ENCODE measurements at regions not wholly inside any gene's neighbourhood (a gene's known extent, or its start where the extent isn't known, plus 50 kb on each side); places are given as distances from the start of the nearest gene placed in this dataset.

DNA sequence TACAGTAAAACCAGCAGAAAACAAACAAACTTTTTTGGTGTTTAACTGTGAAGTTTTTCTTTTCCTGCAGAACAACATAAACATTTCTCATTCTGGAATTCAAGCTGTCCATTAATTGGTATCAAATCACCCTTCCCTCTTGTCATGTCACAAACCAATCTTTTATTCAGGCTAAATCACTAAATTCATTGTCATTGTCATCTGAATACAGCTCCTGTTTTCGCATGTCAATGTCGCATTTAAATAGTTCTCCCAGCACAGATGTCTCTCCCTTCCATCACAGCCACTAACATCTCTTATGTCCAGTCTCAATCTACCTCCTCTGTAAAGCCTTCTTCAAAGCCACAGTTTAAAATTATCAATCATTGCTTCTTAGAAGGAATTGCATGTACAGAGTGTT is 192.1 kb upstream of the PCDH10 start:
- TF ChIP-seq MYC (IDR thresholded peaks at IDR 0.05; ENCODE audit: low read depth, low read length): no peak
- H3K4me3 ChIP-seq (ENCODE audit: low read depth, low read length): no peak overlapping the region
- DNase-seq (ENCODE audit: low read depth): no peak

GRCh38 chr4:132958457-132959263 is 190.4 kb upstream of the PCDH10 start:
- TF ChIP-seq CTCF (IDR thresholded peaks at IDR 0.05; ENCODE audit: low read depth, low read length): no peak
- no peak for TF ChIP-seq MYC (IDR thresholded peaks at IDR 0.05; ENCODE audit: low read depth, low read length)
- TF ChIP-seq POLR2A (IDR thresholded peaks at IDR 0.05; ENCODE audit: extremely low read depth, insufficient read length): no peak
- no peak for TF ChIP-seq MAX (IDR thresholded peaks at IDR 0.05; ENCODE audit: low read depth, low read length)
- DNase-seq (ENCODE audit: low read depth): no peak
- no peak overlapping the region for H3K4me3 ChIP-seq (ENCODE audit: low read depth, low read length)

GRCh38 chr4:132981611-132982010 is 167.5 kb upstream of the PCDH10 start:
- DNase-seq (ENCODE audit: low read depth): no peak
- TF ChIP-seq CTCF (IDR thresholded peaks at IDR 0.05; ENCODE audit: low read depth, low read length) (no peak), MAX (IDR thresholded peaks at IDR 0.05; ENCODE audit: low read depth, low read length) (no peak), POLR2A (IDR thresholded peaks at IDR 0.05; ENCODE audit: extremely low read depth, insufficient read length) (no peak), MYC (IDR thresholded peaks at IDR 0.05; ENCODE audit: low read depth, low read length) (no peak)
- no peak overlapping the region for H3K4me3 ChIP-seq (ENCODE audit: low read depth, low read length)

- no peak for DNase-seq (ENCODE audit: low read depth)
- H3K4me3 ChIP-seq (ENCODE audit: low read depth, low read length): no peak overlapping the region
- TF ChIP-seq MYC (IDR thresholded peaks at IDR 0.05; ENCODE audit: low read depth, low read length): no peak
- TF ChIP-seq CTCF (IDR thresholded peaks at IDR 0.05; ENCODE audit: low read depth, low read length): no peak
- no peak for TF ChIP-seq POLR2A (IDR thresholded peaks at IDR 0.05; ENCODE audit: extremely low read depth, insufficient read length)
- TF ChIP-seq MAX (IDR thresholded peaks at IDR 0.05; ENCODE audit: low read depth, low read length): no peak
These were observed 166.9 kb upstream of the PCDH10 start for GRCh38 chr4:132982151-132982550.

DNA sequence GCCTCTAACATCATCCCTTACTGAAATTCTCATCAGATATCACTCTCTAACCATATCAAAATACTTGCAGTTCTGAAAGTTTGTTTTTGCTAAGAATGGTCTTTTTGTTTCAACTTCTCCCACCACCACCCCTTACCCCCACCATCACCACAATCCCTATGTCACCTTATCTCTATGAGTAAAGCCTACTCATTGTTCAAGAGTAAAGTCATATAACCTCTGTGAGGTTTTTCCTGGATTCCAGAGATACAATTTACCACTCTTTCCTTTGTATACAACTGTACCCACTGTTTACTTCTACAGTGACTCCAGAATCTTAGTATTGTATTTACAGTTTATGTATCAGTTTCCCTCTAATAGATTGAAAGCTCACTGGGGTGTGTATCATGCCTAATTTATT is 158.0 kb upstream of the PCDH10 start:
- TF ChIP-seq MYC (IDR thresholded peaks at IDR 0.05; ENCODE audit: low read depth, low read length) (no peak), CTCF (IDR thresholded peaks at IDR 0.05; ENCODE audit: low read depth, low read length) (no peak), POLR2A (IDR thresholded peaks at IDR 0.05; ENCODE audit: extremely low read depth, insufficient read length) (no peak), MAX (IDR thresholded peaks at IDR 0.05; ENCODE audit: low read depth, low read length) (no peak)
- no peak overlapping the region for H3K4me3 ChIP-seq (ENCODE audit: low read depth, low read length)
- DNase-seq (ENCODE audit: low read depth): no peak

- no peak overlapping the region for H3K4me3 ChIP-seq (ENCODE audit: low read depth, low read length)
- no peak for DNase-seq (ENCODE audit: low read depth)
- TF ChIP-seq CTCF (IDR thresholded peaks at IDR 0.05; ENCODE audit: low read depth, low read length): no peak
- no peak for TF ChIP-seq MAX (IDR thresholded peaks at IDR 0.05; ENCODE audit: low read depth, low read length)
- TF ChIP-seq MYC (IDR thresholded peaks at IDR 0.05; ENCODE audit: low read depth, low read length): no peak
- TF ChIP-seq POLR2A (IDR thresholded peaks at IDR 0.05; ENCODE audit: extremely low read depth, insufficient read length): no peak
These were observed 156.4 kb upstream of the PCDH10 start for GRCh38 chr4:132992686-132993085.
